Mesodermal cell (in vitro differentiated cells): ENCODE measurements at regions not wholly inside any gene's neighbourhood (a gene's known extent, or its start where the extent isn't known, plus 50 kb on each side); places are given as distances from the start of the nearest gene placed in this dataset.

Experiments used
- H3K27ac ChIP-seq: 2 replicates; pipeline ENCODE4 v1.7.0; 2013; ENCODE audit warnings: mild to moderate bottlenecking, low read depth, low read length, moderate library complexity; ENCODE audit not compliant: severe bottlenecking
- H3K36me3 ChIP-seq: 2 replicates; pipeline ENCODE4 v1.7.1; 2013; ENCODE audit warnings: mild to moderate bottlenecking, low read length, moderate library complexity; ENCODE audit not compliant: control insufficient read depth, insufficient read depth
- H3K4me1 ChIP-seq: one replicate; pipeline ENCODE4 v1.7.1; 2013; ENCODE audit warnings: mild to moderate bottlenecking, low read length; ENCODE audit not compliant: insufficient read depth, control insufficient read depth, poor library complexity, severe bottlenecking
- H3K4me3 ChIP-seq: 2 replicates; pipeline ENCODE4 v1.7.0; 2013; ENCODE audit warnings: low read length, control low read depth, mild to moderate bottlenecking; ENCODE audit not compliant: insufficient read depth, poor library complexity, severe bottlenecking; ENCODE audit errors: extremely low read depth
- H3K9me3 ChIP-seq: 2 replicates; pipeline ENCODE4 v1.7.1; 2013; ENCODE audit warnings: mild to moderate bottlenecking, low read length, moderate library complexity; ENCODE audit not compliant: control insufficient read depth
- WGBS, 2 experiments: methylation state at CpG; one replicate each; pipeline ENCODE4 v1.1.5; 2013; ENCODE audit warnings: missing lambda C conversion rate in 2 of 2; ENCODE audit not compliant: insufficient coverage in 2 of 2; 5-methylcytosine and 5-hydroxymethylcytosine counted together

DNA sequence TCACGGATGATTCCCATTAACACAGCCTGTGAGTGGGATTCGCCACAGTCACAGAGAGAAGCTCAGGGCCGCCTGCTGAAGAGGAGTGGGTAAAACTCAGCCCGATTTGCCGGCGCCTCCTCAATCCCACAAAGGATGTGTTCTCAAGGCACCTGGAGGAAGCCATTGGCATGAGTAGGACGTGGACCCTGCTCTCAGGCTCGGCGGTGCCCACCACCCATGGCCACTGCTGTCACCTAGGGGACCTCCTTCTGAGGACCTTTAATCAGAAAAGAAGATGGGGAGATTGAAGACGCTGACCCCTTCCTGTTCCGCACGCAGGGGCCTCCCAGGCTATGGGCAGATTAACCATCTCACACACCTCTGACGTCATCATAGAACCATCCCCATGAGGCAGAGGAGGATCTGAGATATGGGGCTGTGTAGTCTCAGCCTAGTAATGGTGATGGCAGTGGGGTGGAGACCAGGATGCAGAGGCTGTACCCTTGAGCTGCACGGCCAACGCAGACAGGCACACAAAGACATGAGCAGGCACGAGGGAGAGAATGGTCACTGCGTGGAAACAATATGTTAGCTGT, 571.8 kb downstream of the BRD1 start:
- no peaks in the 10 kb centered on the region for H3K9me3 ChIP-seq

GRCh38 chr22:49255154-49255553, 572.5 kb downstream of the BRD1 start:
- Histone ChIP-seq H3K4me3 (no peak overlapping the region), H3K9me3 (no peaks in the 10 kb centered on the region), H3K36me3 (no peaks in the 10 kb centered on the region), H3K4me1 (no peaks in the 10 kb centered on the region), H3K27ac (no peak overlapping the region)
- 90 to 100% methylated on average over 3 of the region's 11 CpGs for WGBS, 2 experiments

More for the DNA sequence above, 571.8 kb downstream of the BRD1 start:
- no peaks in the 10 kb centered on the region for H3K36me3 ChIP-seq
- H3K4me3 ChIP-seq, result no peak overlapping the region
- 81 to 82% methylated on average over 13 of the region's 17 CpGs for WGBS, 2 experiments
- no peaks in the 10 kb centered on the region for H3K4me1 ChIP-seq
- no peak overlapping the region for H3K27ac ChIP-seq

DNA sequence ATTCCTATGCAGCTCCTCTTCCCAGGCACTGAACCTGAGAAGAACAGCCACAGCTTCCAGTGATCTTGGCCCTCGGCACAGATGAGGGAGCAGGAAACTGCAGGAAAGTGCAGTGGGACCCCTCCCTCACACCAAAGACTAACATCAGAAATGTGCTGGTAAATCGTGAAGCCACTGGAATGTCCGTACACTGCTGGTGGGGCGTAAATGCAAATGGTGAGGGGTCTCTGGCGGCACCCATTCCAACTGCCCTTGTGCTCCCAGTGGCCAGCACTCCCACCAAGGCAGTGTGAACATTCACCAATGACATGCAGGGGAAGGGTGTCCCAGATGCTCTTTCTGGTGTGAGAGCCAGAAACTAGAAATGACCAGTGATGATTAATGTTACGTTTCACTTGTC, 574.0 kb downstream of the BRD1 start:
- no peaks in the 10 kb centered on the region for H3K9me3 ChIP-seq
- no peaks in the 10 kb centered on the region for H3K36me3 ChIP-seq
- H3K4me3 ChIP-seq, result no peak overlapping the region
- 86 to 89% methylated on average over 5 of the region's 6 CpGs for WGBS, 2 experiments
- H3K4me1 ChIP-seq, result no peaks in the 10 kb centered on the region
- H3K27ac ChIP-seq, result no peak overlapping the region

GRCh38 chr22:49251371-49251770, 576.3 kb downstream of the BRD1 start:
- 84 to 91% methylated on average over 5 to 6 of the region's 6 CpGs for WGBS, 2 experiments
- Histone ChIP-seq H3K4me3 (no peak overlapping the region), H3K27ac (no peak overlapping the region), H3K4me1 (no peaks in the 10 kb centered on the region), H3K36me3 (no peaks in the 10 kb centered on the region), H3K9me3 (no peaks in the 10 kb centered on the region)

DNA sequence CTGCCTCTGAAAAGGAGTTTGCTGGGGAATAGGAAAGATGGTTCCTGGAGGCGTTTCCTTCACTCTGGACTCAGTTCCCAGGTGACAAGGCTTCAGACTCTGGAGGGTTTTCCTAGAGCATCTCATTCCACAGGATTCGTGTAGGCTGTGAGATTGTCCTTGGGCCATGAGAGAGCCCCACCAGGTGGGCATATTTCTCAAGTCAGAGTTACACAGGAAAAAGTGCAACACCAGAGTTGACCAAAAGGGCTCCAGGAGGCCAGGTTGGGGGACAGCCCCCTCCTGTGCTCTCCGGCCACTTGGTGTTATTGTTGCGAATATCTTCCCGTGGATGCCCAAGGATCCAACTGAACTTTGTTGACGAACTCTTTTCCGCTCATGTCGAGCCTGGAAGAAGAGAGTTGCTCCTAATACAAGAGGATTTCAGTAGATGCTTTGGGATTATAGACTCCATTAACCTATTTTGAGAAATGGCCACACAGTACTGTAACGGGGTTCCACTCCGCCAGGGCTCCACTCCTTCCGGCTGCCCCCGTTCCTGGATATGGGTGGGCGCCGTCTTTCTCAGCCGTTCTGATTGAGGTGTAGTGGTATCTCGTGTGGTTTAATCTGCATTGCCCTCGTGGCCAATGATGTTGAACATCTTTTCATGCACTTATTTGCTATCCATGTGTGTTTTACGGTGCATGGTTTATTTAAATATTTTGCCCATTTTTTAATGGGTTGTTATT, 580.3 kb downstream of the BRD1 start:
- H3K4me3 ChIP-seq, result no peak overlapping the region
- WGBS, 2 experiments, result 89 to 91% methylated on average over 10 to 13 of the region's 18 CpGs
- H3K36me3 ChIP-seq, result no peaks in the 10 kb centered on the region
- H3K9me3 ChIP-seq, result no peaks in the 10 kb centered on the region
- H3K27ac ChIP-seq, result no peak overlapping the region
- no peaks in the 10 kb centered on the region for H3K4me1 ChIP-seq

DNA sequence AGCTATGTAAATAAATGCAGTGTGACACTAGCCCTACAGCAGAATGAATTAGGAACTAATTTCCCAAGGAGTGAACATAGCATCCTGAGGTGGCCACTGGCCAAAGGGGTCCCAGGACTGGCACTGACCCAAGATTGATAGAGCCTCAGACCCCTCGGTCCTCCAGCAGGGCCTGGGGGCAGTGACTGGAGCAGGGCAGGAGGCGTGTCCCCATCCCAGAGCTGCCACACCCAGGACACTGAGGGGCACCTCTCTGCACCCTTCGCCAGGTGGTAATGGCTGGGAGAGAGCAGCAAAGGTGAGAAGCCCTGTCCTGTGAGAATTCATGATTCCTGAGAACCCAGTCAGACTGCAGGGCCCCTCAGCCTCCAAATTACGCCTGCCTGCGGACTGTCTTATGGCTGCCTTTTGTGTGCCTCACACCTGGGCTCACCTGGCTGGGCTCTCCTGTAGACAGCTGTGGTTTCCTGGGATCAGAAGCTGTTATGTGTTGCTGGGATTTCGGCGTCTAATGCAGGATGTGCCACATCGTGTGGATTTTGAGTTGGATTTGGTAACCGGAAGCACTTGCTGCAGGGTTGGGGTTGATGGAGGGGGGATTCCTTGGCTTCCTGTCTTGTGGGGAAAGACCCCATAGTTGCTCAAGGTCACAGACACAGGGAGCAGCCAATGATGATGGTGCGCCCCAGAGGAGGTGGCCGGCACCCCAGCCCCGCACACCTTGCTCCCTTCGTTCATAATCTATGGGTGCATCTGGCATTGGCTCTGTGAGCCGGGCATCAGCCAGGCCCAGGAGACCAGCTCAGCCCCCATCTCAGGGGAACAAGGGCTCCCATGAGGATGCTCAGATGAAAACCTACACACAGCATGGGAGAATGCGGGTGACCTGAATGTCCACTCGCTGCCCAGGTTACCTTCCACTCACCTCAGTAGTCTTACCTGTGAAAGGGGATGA, 582.9 kb downstream of the BRD1 start:
- Histone ChIP-seq H3K4me3 (no peak overlapping the region), H3K9me3 (no peaks in the 10 kb centered on the region), H3K4me1 (no peaks in the 10 kb centered on the region), H3K36me3 (no peaks in the 10 kb centered on the region), H3K27ac (no peak overlapping the region)
- WGBS, 2 experiments, result 89 to 98% methylated on average over 9 to 14 of the region's 16 CpGs

DNA sequence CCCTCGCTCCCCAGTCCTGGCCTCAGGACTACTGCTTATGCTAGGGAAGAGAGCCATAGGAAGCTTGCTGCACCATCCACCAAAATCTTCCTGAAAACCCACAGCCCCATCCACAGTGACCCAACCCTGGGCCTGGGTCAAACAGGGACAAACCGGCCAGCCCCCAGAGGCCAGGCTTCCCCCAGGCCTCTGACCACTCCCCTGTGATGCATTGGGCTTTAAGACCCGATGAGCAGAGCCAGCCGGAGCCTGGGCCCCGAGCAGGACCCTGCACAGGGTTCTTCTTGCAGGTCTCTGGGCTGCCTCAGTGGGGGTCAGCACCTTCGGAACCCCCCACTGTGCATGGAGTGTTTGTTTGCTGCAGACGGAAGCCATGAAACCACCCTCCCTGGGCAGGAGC, 583.7 kb downstream of the BRD1 start:
- no peaks in the 10 kb centered on the region for H3K36me3 ChIP-seq
- H3K27ac ChIP-seq, result no peak overlapping the region
- H3K4me1 ChIP-seq, result no peaks in the 10 kb centered on the region
- H3K9me3 ChIP-seq, result no peaks in the 10 kb centered on the region
- WGBS, 2 experiments, result 78 to 93% methylated on average over 6 of the region's 7 CpGs
- no peak overlapping the region for H3K4me3 ChIP-seq

- no peaks in the 10 kb centered on the region for H3K36me3 ChIP-seq
- H3K9me3 ChIP-seq, result no peaks in the 10 kb centered on the region
- 91 to 94% methylated on average over 5 of the region's 5 CpGs for WGBS, 2 experiments
- no peak overlapping the region for H3K4me3 ChIP-seq
- H3K4me1 ChIP-seq, result no peaks in the 10 kb centered on the region
- H3K27ac ChIP-seq, result no peak overlapping the region
Measured at GRCh38 chr22:49243335-49243734, 584.3 kb downstream of the BRD1 start.

GRCh38 chr22:49242480-49242879, 585.2 kb downstream of the BRD1 start:
- 80% methylated on average over 3 of the region's 3 CpGs for WGBS, 2 experiments
- Histone ChIP-seq H3K27ac (no peak overlapping the region), H3K9me3 (no peaks in the 10 kb centered on the region), H3K36me3 (no peaks in the 10 kb centered on the region), H3K4me3 (no peak overlapping the region), H3K4me1 (no peaks in the 10 kb centered on the region)

- no peaks in the 10 kb centered on the region for H3K4me1 ChIP-seq
- 88 to 89% methylated on average over 29 to 31 of the region's 31 CpGs for WGBS, 2 experiments
Measured at GRCh38 chr22:49241174-49241851, 586.4 kb downstream of the BRD1 start.

More at GRCh38 chr22:49241174-49241851, 586.4 kb downstream of the BRD1 start:
- Histone ChIP-seq H3K36me3 (no peaks in the 10 kb centered on the region), H3K27ac (no peak overlapping the region), H3K4me3 (no peak overlapping the region), H3K9me3 (no peaks in the 10 kb centered on the region)
